ENCODE measurements at regions not wholly inside any gene's neighbourhood (a gene's known extent, or its start where the extent isn't known, plus 50 kb on each side); places are given as distances from the start of the nearest gene placed in this dataset.
"Not testable (repeated sequence)": the region's sequence is repeated elsewhere in the genome, so short reads cannot be mapped to it uniquely, and the experiment has no call there.

DNA sequence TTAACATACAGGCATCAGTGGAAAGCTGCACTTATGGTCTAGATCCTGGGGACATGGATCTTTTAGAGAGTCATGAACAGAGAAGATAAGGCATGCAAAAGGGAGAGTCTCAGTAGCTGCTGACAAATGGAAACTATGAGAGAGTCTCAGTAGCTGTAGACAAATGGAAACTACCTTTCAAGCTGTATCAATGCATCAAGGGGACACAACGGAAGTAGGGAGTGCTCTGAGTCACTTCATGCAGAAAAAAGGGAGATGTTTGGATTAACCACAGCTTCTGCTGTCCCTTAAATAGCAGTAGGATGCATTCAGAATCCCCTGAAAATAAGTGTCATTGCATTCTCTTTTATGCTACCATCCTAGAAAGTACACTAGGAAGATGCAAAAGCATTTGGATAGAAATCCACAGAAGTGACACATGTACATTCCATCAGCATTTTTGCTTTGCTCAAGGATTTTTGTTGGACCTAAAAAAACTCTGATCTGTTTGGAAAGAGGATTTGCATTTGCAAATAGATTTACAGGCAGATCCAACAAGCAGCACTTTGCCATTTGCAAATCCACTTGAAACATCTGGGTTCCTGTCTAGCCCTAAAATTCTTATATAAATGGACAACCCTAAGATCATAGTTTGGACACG, 227.5 kb upstream of the LMO3 start:
- DNase-seq = no peak

DNA sequence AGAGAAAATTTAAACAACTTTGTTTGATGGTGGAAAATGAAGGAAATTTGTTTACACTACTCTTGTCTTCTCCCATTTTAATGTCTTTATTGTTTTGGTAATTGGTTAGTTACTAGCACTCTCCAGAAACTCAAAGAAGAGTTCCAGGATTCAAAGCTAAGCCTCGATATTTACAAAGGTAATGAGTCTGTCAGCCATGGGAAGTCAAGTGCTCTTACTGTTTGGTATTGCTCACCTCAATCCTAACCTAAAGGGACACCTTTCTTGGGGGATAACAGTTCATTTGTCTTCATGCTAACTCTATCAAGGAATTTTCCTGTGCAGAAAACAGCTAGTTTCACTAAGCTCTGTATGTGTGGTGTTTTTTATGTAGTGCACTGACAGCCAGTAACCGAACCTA, 222.9 kb upstream of the LMO3 start:
- no peak for DNase-seq

DNA sequence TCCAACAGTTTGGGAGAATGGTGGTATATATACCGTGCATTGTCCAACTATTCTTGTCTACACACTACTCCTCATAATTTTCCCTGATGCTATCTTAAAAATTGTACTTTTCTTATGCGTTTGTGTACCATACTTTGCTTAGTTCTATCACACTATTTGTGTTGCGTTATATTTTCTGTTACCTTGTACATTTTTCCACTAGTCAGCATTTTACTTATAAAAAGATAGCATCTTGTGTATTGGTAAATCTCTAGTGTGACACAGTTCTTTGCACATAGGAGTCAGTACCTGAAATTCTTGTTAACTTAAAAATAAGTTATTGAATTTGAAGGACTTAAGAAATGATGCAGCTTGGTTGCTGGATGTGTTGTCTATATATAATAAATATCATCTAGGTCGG, 201.8 kb upstream of the LMO3 start:
- no peak for DNase-seq

DNA sequence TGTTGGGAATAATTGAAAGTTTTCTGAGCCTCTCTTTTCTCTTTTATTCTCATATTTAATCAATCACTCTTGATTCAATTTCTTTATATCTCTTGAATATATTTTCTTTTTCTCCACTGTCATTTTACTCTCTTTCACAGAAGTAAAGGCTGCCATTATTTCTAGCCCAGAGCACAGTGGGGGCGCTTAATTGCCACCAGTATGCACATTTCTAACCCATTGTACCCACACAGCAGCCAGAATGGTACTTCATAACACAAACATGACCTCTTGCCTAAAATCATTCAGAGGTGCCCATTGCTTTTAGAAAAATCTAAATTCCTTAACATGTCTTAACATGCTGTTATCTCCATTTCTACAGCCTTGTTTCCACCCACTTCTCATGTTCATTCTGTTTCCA, 190.2 kb upstream of the LMO3 start:
- no peak for DNase-seq

DNA sequence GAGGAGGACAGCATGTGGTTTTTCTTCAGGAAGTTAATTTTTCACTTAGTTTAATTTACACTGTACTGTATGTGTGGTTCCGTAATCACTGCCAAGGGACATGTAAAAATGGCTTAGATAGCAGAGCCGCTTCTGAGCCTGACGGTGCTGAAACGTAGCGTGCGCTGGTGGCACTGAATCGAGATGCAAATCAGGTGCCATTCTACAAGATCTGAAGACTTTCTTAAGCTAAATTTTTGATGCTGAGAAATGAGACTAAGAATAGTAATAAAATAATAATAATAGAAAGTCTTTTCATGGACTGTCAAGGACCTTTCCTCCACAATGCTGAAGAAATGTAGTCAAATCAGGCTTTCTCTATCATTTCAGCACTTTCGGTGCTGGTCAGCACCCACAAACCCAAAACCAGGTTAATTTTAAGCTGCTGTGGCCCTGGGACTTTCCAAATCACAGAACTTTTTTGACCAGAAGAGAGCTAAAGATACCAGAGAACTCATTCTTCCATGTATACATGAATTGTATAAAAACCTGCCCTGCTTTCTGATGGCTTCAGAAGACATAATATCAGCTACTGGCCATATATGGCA, 183.3 kb upstream of the LMO3 start:
- DNase-seq = no peak

DNA sequence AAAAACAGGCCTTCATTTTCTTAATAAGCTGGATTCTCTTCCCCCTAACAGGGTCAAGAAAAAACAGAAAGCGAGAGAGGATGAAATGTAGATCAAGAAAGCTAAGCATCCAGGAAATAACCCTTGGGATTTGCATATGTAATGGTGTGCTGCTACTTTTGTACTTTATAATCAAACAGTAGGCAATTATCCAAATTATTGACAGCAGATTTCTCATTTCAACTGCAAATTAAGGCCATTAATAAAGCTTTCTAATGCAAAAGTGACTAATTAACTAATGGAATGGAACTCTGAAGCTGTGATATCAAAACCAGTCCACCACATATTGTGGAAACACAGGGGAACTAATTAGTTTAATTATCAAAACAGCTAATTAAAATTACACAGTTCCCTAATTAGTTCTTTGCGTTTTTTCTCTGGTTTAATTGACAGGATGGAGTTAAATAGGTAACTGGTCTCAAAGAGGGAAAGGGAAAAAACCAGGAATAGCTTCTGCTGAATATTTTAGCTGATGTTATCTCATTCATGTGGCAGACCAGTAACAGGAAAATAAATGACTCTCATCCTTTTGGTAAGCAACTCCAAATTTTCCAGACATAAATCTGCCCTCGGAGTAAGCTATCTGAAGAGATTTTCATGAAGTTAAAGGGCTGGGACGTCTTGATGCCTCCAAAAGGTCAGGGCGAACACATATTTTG, 182.7 kb upstream of the LMO3 start:
- no peak for DNase-seq

DNA sequence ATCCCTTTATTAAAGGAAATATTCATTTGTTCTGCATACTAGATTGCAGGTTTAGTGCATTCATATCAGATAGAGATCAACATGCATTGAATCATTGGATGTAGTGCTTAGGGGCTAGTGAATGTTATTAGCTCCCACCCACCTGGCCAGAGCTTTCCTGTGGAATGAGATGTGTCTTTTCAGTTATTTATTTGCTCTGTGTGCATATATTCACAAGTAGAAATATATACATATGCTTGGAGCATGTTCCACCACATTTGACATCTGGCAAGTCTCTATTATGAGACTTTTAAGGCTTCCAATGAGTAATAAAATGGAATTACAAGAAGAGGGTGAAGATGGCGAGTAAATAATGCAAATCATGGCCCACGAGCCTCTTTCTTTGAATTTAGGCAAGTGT, 180.0 kb upstream of the LMO3 start:
- DNase-seq = no peak

DNA sequence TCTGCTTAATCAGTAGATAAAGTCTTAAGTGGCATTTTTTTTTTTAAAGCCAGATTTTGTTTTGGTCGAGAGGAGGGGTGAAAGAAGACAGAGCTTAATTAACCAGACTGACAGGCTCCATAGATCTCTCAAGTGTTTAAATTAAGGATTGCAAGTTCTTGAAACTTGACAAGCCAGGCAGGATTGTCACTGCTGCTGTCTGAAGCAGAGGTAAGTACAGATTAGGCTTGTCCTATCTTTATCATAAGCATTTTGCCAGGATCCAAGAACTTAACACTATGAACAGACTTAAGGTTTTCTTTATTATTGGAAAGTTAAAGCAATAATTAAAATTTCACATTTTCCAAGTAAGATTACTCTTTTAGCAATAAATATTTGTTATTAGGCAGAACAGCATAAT, 179.6 kb upstream of the LMO3 start:
- no peak for DNase-seq

DNA sequence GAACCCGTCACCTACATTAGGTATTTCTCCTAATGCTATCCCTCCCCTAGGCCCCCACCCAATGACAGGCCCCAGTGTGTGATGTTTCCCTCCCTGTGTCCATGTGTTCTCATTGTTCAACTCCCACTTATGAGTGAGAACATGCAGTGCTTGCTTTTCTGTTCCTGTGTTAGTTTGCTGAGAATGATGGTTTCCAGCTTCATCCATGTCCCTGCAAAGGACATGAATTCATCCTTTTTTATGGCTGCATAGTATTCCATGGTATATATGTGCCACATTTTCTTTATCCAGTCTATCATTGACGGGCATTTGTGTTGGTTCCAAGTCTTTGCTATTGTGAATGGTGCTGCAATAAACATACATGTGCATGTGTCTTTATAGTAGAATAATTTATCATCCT, 163.2 kb upstream of the LMO3 start:
- DNase-seq = not testable (repeated sequence)

DNA sequence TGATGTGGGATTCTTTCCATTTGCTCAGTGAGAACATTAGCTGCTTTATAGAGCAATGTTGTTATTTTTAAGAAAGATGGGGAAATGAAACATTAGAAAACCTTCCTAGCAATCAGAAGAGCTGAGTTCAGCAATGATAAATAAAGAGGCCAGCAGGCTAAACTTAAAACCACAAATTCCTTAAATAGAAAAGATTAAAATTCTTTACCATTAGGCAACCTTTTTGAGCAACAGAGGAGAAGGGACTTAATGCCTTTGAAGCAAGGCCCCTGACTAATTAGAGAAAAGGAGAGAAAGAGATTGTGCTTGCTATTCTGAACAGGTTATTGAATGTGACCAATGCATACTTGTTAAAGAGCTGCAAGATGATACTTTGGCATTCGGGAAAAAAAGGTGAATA, 160.8 kb upstream of the LMO3 start:
- DNase-seq = no peak

DNA sequence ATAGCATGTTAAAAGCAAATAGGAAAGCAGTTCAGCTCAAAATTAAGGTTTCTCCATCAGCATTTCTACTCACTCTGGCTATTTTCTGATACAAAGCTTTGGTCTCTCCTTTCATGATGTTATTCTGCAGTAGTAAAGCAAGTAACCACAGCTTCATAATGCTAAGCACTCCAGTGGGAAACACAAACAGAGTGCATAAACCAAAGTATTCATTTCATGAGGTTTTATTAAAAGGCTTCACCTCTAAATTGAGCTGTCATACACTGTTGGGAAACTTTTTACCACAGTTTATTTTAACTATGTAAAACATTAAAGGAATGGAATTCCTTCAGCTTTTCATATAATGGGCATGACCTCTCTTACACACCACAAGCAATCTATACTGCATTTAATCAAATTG, 157.9 kb upstream of the LMO3 start:
- no peak for DNase-seq

DNA sequence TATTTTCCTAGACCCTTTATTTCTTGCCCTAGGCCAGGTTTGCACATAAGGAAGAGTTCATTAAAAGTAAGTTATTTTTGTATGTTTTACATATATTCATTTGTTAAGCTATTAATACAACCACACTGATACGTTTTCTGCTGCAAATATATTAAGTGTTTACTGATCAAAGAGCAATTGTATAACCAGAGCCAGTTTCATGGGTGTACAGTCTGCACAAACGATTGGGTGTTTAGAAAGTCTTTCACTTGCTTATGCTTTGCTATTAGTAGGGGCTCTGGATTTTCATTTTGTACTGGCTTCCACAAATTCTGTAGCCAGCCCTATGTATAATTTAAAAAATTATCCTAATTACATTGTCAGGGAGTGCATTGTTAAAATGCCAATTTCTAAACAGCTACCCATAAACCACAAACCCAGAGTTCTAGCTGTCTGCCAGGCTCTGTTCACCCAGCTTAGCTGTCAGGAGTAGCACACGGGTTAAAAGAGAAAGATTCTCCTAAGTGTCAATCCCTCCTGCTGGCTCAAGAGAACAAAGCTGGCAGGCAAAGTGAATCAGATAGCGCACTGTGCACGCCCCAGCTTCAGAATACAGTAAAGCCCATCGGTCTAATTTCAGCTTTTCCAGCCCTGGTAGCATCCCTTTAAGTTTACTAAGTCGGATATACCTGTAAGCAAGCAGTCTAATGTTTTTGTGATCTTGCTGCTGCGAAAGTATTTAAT, 151.0 kb upstream of the LMO3 start:
- DNase-seq = peak; percentile 54

DNA sequence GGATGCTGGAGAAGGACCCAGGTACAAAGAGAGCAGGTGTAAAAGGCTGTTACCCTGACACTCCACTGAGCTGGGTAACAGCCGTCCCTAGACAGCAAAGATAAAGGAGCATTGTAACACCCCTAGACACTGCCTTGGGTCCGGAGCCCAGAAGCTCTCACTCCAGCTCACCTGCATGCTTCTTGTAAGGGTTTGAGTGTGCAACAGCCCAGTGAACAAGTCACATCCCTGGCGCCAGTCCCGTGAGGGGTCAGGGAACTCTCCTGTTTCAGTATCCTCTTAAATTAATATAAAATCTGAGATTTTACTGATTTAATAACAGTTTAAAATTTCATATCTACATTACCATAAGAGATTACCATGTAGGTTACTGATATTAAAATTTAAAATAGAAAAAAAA, 124.8 kb upstream of the LMO3 start:
- DNase-seq = no peak

DNA sequence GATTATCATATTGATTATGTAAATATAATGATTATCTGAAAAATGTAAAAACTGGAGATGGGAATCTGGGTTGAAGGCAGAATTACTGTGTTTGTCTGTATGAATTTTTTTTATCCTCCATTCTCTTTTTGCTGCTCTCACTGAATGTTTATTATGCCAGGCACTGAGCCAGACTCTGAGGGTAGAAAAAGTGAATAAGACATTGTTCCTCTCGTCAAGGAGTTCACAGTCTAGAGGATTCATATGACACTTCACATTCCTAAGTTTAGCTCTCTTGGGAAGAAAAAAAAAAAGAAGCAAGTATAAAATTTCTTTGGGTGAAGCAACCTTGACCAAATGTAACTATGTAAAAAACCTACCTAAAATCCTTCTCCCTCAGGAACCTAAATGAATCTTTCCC, 120.9 kb upstream of the LMO3 start:
- no peak for DNase-seq

DNA sequence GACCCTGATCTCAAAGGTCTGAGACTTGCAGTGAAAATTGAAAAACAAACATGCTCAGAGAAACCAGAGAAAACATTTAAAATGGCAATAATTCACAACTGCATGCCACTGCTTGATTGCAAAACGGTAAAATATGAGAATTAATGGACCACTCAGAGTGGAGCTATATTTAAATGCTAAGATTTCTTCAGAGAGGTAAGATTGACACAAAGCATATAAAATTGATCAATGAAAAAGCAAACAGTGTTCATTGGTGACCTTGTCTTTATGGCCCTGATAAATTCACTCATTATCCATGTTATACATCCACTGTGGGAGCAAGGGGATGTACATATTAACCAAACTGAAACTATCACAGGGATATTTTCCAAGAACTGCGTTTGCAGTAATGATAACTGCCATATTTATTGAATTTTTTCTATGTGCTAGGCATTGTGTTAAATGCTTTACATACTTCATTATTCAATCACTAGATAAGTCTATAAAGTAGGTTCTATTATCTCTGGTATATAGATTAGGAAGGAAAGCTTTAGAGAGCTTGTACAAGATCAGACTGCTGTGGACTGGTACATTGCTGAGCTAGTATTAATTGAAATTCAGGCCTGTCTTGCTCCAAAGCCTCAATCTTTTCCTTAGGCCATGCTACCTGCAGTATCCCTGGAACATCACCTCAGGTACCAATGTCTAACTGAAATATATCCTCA, 113.9 kb upstream of the LMO3 start:
- DNase-seq = no peak

DNA sequence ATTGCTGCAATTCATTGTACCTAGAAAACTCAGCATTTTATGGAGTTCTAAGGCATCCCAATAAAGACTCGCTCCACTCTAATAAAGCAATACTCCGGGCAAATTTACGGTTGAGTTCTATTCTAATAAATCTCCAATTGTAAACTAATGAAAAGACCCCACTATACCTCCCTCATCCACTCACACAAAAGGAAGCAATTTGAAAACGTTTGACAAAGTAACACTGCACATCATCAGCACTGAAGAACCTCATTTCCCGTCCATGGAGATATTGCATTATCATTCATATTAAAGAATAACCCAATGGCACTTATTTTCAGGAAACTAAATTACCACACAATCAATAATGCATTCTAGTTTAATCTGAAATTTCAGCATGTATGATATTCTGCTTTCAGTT, 111.0 kb upstream of the LMO3 start:
- DNase-seq = no peak

DNA sequence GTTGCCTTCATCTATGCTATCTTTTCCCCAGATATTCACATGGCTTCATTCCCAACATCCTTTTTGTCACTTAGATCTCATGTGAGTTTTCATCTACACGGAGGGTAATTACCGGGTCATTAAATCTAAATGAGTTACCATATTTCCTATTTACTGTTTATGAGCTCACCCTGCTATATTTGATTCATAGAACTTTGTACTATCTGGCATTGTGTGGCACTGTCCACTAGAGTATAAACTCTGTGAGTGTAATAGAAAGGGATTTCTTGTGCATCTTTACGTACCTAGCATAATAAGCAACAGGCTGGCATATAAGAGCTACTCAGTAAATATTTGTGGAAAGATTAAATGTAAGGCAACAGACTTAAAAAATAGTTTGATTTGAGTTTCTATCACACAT, 86.1 kb upstream of the LMO3 start:
- DNase-seq = no peak

DNA sequence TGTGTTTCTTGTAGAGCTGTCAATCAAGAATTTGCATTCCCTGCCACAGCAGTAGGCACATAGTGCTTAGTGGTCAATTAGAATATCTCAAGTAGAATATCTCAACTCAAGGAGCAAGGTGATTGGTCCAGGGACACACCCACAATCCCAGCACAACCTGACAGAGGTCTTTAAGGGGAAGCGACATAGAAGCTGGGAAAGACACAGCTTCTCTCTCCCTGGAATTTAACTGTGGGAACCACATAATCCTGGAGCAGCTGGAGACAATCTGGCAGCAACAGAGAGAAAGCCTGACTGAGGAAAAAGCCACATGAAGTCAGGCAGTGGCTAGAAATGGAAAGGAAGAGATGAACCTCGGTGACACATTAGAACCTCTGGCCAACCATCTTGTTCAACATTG, 85.7 kb upstream of the LMO3 start:
- DNase-seq = no peak

DNA sequence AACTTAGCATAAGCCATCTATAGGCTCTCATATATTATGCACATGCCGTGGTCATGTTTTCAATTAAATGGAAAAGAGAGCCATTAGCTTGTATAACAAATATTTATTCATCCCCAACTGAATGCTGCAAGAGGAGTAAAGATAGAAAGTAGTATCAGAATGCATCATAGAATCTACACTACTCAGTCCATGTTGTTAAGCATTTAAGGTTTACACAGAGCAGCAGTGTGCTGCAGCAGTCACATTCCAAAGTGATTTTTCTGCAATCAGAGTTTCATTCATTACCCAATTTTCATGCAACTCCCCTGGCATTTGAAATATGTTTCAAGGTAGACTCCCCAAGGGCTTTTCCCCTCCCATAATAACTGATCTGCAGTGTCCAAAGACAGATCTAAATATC, 82.2 kb upstream of the LMO3 start:
- DNase-seq = no peak

DNA sequence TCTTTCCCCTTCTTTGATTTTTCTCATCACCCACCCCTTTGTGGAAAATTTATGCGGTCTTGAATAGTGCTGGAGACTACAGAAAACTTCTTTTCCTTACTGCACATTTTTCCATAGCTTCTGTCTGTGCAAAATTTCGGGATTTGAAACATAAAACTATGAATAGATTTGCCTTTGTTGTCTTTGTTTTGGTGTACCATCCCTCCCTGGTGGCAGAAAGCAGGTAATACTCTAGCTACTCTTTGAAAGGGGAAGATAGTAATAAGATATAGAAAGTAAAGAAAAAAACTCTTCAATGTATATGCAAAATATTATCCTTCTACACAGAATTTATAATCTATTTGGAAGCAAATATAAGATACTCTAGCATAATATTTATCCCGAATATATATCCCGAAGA, 79.1 kb upstream of the LMO3 start:
- no peak for DNase-seq

DNA sequence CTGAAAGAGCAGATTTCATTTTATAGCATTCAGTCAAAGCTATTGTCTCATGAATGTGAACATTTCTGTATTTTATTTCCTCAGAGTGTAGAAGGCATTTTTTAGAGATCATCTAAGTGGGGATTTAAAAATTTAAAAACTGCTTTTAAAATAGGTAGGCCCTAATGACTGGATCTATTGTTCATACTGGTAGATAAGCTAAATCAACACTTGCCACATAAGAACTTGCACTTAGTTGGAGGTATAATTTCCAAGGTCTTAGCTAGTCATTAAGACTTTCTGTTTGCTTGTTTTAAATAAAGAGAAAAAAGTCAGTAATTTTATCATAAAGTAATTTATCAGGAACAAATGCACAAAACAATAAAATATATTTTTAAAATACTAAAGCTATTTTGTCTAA, 75.2 kb upstream of the LMO3 start:
- no peak for DNase-seq

DNA sequence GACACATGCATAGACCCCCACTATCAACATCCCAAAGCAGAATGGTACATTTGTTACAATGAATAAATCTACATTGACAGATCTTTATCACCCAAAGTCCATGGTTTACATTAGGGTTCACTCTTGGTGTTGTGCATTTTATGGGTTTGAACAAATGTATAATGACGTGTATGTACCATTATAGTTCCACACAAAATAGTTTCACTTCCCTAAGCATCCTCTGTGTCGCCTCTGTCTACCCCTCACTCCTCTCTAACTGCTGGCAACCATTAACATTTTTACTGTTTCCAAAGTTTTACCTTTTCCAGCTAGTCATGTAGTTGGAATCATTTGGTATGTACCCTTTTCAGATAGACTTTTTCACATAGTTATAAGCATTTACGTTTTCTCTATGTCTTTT, 69.5 kb upstream of the LMO3 start:
- DNase-seq = no peak

DNA sequence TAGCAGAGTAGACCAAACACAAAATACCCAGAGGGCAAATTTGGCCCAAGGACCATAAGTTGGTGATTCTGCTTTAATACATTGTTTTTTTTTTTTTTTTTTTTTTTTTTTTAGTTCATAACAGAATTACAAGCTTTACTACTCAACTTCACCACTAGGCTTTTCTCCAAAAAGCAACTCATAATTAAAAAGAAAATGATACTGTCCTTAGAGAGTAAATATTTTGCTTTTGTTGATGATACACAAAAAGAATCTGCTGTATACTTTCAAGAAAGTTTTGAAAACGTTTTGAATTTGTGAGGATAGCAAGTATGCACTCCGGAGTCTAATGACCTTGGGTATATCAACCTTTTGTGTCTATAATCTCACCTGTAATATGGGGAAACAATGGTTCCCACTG, 68.9 kb upstream of the LMO3 start:
- DNase-seq = no peak

All from islet precursor cell (in vitro differentiated cells).